ENCODE measurements at regions not wholly inside any gene's neighbourhood (a gene's known extent, or its start where the extent isn't known, plus 50 kb on each side); places are given as distances from the start of the nearest gene placed in this dataset.
"Not testable (repeated sequence)": the region's sequence is repeated elsewhere in the genome, so short reads cannot be mapped to it uniquely, and the experiment has no call there.

DNA sequence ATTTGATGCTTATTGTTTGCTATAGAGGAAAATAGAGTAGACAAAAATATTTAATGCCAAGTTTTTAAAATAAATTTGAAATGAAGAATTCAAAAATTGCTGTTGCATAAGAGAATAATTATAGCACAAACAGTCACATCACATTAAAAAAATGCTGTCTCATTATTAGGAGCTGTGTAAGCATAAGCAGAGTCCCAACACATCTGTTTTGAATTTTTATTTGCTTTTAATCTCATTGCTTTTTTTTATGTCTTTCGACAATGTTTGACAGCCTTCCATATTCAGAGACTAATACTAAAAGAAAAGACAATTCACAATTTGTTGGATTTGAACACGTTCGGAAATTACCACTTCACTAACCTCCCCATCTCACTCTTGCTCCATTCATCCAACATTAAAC is 143.5 kb downstream of the TFPI2 start:
- DNase-seq (ENCODE audit: low read depth in 2 of 2): no peak

- DNase-seq (ENCODE audit: low read depth in 2 of 2): no peak
Observed at GRCh38 chr7:93739424-93739823, 151.1 kb downstream of the TFPI2 start.

GRCh38 chr7:93737953-93738352 is 152.6 kb downstream of the TFPI2 start:
- no peak for DNase-seq (ENCODE audit: low read depth in 2 of 2)

- no peak for DNase-seq (ENCODE audit: low read depth in 2 of 2)
Observed at GRCh38 chr7:93736668-93737369, 153.7 kb downstream of the TFPI2 start.

DNA sequence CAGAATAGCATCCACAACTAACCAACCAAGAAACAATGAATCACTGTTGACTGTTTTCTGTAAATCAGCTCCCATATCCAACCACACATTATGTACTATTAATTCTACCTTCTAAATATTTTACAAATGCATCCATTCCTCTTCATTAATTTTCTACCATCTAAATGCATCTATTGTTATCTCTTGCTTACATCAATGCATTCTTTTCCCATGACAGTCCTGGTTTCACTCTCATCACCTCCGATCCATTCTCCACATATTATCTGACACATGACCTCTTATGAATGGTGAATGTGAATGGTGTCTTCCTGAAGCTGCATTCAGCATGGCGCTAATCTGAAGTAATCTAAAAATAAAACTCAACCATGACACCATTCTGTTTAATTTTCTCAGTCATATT is 153.8 kb upstream of the CALCR start:
- DNase-seq (ENCODE audit: low read depth in 2 of 2): peak in 1 of 2 donors; percentile 20

- no peak for DNase-seq (ENCODE audit: low read depth in 2 of 2)
Observed at GRCh38 chr7:93725954-93726353, 151.4 kb upstream of the CALCR start.

DNA sequence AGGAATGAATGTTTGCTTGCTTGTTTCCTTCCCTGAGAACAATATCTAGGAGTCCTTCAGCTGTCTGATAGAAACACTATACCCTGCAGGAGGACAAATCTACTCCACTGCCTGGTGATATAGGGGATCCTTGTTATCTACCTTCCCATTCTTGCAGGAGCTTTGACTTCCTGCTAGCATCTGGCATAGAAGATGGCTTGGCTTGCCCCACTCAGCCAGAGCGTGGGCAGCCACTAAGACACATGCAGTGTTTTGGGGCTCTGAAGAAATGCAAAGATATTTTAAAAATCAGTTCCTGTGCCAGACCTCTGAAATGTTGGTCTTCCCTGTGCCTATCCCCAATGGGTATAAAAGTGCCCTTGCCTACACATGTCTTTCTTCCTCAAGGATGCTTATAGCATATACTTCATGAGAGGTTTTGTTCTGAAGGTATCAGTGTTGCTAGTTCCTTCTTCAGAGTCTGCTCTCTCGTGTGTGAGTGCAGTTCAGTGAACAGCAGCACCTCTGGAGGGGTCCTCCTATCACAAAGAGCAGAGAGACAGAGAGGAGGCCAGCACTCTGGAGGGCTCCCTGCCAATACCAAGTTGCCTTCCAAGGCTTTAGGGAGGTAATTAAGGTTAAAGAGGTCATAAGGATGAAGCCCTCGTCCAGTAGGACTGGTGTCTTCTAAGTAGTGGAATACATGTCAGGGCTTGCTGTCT is 149.1 kb upstream of the CALCR start:
- no peak for DNase-seq (ENCODE audit: low read depth in 2 of 2)

- no peak for DNase-seq (ENCODE audit: low read depth in 2 of 2)
Observed at GRCh38 chr7:93720106-93720505, 145.6 kb upstream of the CALCR start.

DNA sequence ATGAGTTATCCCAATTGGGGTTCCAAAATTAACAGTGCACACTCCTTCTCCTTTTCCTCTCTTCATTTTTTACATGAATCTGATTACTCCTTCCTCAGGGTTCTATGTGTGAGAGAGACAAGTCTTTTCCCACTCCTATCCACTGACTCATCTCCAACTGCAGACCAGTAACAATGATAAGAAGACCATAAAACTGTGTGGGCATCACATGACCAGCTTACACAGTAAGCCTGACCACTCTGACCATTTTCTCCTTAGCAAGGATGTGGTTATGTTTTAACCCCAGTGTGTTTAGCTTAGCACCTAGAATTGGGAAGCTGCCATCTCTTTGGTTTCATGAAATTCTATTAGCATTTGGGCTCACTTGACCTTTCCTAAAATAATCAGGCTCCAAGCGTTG is 145.0 kb upstream of the CALCR start:
- no peak for DNase-seq (ENCODE audit: low read depth in 2 of 2)

GRCh38 chr7:93717217-93717900 is 142.8 kb upstream of the CALCR start:
- no peak for DNase-seq (ENCODE audit: low read depth in 2 of 2)

DNA sequence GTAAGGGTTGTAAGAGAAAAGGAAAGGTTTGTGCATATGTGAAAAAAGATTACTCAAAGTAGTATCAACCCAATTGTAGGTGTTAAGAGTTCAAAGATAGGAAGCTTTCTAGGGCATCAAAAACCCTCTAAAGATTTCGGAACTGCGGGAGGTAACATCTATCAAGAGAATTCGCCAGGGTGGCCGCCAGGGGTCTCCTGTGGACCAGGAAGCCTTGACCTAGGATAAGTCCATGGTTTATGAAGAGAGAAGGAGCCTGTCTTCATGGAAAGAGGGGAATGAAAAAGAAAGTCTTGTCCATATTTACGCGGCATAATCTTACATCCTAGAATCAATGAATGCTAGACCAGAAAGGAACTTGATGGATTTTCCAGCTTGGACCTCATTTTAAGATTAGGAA is 140.7 kb upstream of the CALCR start:
- peak; percentile 63 to 69 for DNase-seq (ENCODE audit: low read depth in 2 of 2)

- no peak for DNase-seq (ENCODE audit: low read depth in 2 of 2)
Observed at GRCh38 chr7:93711926-93712325, 137.4 kb upstream of the CALCR start.

GRCh38 chr7:93708255-93708654 is 133.7 kb upstream of the CALCR start:
- not testable (repeated sequence) for DNase-seq (ENCODE audit: low read depth in 2 of 2)

GRCh38 chr7:93707249-93707648 is 132.7 kb upstream of the CALCR start:
- DNase-seq (ENCODE audit: low read depth in 2 of 2): no peak

DNA sequence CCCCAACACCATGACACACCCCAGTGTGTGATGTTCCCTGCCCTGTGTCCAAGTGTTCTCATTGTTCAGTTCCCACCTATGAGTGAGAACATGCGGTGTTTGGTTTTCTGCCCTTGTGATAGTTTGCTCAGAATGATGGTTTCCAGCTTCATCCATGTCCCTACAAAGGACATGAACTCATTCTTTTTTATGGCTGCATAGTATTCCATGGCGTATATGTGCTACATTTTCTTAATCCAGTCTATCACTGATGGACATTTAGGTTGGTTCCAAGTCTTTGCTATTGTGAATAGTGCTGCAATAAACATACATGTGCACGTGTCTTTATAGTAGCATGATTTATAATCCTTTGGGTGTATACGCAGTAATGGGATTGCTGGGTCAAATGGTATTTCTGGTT is 131.6 kb upstream of the CALCR start:
- DNase-seq (ENCODE audit: low read depth in 2 of 2): not testable (repeated sequence)

GRCh38 chr7:93704217-93704616 is 129.7 kb upstream of the CALCR start:
- DNase-seq (ENCODE audit: low read depth in 2 of 2): no peak

DNA sequence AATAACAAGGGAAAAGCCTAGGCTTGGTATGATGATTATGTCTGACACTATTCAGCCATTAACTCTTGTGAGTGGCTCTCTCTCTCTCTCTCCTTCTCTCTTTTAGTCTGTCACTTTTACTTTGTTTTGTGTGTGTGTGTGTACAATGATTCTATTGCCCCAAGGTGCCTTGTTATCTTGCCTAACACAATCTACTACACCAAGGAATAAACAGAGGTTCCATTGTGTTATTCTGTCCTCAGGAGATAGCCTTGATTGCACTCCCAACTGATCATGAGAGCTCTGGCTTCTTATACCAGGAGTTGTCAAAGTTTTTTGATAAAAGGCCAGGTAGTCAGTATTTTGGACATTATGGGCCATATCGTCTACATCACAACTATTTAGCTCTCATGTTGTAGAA is 123.4 kb upstream of the CALCR start:
- DNase-seq (ENCODE audit: low read depth in 2 of 2): no peak

GRCh38 chr7:93693796-93694195 is 119.3 kb upstream of the CALCR start:
- DNase-seq (ENCODE audit: low read depth in 2 of 2): no peak

DNA sequence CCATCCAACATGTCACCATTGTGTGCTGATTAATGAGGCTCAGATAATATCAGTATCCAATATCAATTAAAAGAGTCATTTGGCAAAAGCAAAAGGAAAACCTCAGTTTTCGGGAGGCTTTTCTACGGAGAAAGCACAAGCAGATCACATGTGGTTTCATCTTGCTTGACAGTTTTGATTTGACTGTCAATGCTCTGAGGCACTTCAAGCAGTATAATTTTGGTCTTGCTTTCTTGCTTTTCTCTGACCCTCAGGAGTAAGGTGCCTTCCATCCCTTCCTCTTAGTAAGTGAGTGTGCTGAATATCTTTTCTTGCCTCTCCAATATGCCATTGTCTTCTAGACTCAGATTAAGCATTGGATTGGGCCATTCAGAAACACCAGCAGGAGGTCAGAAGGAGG is 115.5 kb upstream of the CALCR start:
- DNase-seq (ENCODE audit: low read depth in 2 of 2): no peak

DNA sequence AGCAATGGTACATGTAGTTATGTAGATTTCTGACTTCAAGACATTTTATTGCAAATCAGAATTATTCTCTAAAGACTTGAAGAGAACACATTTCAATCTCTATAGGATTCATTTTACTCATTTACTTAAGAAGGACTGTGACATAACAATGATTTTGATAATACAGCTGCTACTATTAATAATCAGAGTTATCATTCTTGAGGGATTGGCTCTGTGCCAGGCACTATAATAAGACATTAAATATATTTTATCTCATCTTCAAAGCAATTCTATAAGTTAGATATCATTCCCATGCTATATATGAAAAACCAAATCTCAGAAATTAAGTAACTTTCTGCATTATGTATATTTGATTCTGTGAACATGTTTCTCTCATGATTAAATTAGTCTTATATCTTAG is 103.7 kb upstream of the CALCR start:
- no peak for DNase-seq (ENCODE audit: low read depth in 2 of 2)

- no peak for DNase-seq (ENCODE audit: low read depth in 2 of 2)
Observed at GRCh38 chr7:93663561-93664299, 89.2 kb upstream of the CALCR start.

DNA sequence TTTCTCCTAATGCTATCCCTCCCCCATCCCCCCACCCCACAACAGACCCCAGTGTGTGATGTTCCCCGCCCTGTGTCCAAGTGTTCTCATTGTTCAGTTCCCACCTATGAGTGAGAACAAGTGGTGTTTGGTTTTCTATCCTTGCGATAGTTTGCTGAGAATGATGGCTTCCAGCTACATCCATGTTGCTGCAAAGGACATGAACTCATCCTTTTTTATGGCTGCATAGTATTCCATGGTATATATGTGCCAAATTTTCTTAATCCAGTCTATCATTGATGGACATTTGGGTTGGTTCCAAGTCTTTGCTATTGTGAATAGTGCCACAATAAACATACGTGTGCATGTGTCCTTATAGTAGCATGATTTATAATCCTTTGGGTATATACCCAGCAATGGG is 83.6 kb upstream of the CALCR start:
- not testable (repeated sequence) for DNase-seq (ENCODE audit: low read depth in 2 of 2)
